ENCODE measurements at regions not wholly inside any gene's neighbourhood (a gene's known extent, or its start where the extent isn't known, plus 50 kb on each side); places are given as distances from the start of the nearest gene placed in this dataset.
"Not testable (repeated sequence)": the region's sequence is repeated elsewhere in the genome, so short reads cannot be mapped to it uniquely, and the experiment has no call there.

DNA sequence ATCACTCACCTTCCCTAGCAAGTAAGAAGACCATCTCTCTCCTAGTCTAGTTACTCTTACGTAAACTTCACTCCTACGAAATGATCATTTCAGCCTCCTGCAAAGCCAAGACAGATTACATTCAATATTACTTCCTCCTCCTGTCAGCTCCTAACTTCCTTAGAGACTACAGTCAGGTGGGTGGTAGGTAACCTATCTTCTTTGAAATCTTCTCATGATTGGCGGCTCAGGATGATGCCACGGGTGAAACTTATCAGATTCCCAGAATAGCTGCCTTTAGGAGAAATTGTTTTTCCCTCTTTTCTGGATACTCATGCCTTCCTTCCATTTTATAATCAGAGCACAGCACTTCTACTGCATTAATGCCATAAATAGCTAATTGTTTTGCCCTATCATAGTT lies 744.8 kb upstream of the HS3ST1 start:
- DNase-seq (ENCODE audit: low read depth): no peak

DNA sequence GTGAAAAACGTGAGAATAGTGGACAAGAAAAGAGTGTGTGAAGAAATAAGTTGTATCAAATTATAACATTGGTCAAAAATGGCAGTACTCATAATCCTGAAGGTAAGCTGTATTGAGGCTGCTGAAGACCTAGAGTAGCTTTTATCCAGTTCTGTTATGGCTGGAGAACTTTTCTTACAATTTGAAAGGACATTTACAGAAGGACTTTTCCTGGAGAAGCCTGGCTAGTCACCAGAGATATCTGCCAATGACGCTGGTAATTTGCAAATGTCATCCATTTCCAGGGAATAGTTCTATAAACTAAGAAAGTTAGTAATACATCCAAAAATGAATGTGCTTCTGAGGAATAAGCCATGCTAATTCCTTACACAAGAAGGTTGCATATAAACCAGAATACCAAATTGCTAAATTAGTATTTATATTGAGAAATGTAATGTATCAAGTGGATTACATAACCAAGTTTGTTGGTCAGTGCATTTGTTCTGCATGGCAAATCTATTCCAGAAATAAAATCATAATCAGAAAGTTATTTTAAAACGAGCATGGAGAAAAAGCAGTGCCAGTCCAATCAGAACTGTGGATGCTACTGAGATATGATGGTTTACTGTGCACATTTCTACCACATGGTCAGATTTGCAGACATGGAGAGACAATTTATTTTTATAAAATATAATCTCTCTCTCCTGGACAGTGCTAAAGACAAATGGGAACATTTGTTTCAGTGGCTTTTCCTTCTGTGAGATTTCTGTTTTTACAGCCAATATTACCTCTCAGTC lies 743.7 kb upstream of the HS3ST1 start:
- DNase-seq (ENCODE audit: low read depth): no peak

DNA sequence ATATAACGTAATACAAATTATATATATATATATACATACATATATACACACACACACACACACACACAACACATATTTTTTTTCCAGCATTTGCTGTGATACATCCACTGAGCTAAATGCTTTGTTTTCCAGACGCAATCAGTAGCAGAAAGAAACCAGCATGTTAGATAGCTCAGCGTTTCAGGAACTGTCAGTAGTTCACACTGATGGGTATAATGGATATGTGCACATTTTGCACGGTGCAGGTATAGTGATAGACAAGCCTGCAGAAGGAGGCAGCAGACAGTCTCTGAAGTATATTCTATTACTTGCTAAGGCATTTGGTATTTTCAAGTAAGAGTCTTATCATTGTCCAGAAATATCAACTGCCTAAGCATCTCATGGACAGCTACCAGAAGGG lies 741.6 kb upstream of the HS3ST1 start:
- DNase-seq (ENCODE audit: low read depth): no peak

DNA sequence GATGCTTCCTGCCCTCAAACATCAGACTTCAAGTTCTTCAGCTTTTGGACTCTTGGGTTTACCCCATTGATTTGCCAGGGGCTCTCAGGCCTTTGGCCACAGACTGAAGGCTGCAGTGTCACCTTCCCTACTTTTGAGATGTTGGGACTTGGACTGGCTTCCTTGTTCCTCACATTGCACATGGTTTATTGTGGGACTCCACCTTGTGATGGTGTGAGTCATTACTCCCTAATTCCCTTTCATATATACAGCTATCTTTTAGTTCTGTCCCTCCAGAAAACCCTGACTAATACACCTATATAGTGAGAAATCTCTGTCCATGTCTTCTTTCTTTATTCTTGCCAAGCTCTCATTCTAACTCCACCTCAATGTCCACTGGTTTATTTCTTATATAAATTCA lies 736.9 kb upstream of the HS3ST1 start:
- no peak for DNase-seq (ENCODE audit: low read depth)

DNA sequence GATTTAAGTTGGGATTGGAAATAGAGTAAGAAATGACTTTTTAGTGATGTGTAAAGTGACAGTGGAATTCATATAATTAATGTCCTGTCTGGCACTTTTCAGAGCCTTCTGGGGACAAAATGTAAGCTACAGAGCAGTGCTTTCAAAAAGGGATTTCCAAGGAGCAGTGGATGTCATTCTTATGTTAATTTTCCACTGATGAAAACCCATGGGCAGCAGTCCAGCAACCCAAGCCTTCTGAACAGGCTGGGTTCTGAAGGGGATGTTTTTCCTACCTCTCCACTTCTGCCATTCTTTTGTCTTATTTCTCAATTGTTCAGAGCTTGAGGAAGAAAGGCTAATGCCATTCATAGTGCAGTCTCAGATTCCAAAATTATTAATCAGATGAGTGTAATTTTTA lies 717.6 kb upstream of the HS3ST1 start:
- DNase-seq (ENCODE audit: low read depth): no peak

DNA sequence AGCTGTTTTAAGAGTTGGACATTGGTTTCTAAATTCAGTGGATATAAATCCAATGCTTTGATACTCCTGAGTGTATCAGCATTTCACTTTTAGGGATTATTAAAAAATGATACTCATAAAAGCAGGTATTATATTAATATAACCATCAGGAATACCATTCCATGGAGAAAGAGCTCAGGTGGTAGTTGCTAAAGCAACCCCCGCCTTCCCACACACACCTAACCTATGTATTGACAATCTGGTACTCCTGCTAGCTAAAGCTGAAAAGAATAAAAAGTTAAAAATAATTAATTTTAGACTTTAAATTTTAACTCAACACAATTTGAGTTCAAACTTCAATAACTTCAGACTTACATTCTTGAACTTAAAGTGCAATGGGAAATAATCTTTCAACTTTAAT lies 717.1 kb upstream of the HS3ST1 start:
- no peak for DNase-seq (ENCODE audit: low read depth)

DNA sequence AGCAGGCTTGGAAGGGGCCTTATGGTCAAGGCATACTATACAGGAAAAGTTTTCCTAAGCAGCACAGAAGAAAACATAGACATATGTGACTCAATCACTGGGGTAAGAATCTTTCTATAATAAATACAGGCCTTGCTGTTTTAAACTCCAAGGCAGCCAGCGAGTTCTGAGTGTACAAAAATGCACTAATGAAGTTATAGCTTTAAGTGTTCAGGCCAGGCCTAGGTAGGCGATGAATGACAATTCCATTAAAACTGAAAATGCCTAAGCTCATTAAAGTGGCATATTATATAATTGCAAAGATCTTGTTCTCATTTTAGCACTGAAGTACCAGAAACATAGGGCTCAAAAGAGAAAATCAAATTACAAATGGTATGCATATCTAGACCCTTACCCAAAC lies 716.4 kb upstream of the HS3ST1 start:
- DNase-seq (ENCODE audit: low read depth): no peak

DNA sequence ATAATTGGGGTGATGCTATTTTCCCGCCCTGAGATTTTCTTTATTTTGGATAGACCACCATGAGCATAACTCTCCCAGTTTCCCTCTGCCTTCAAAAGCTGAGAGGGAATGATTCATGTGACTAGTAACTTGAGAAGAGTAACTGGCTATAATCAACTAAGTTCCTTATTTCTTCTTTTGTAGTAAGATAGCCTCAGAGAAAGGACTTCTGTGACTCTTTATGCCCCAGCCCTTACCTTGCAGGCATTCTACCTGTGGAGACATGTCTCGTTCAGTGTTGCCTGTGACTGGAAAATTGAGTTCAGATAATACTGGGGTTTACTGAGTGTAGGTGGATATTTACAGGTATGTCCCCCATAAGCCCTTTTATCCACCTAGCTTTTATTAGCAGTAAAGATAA lies 715.4 kb upstream of the HS3ST1 start:
- no peak for DNase-seq (ENCODE audit: low read depth)

DNA sequence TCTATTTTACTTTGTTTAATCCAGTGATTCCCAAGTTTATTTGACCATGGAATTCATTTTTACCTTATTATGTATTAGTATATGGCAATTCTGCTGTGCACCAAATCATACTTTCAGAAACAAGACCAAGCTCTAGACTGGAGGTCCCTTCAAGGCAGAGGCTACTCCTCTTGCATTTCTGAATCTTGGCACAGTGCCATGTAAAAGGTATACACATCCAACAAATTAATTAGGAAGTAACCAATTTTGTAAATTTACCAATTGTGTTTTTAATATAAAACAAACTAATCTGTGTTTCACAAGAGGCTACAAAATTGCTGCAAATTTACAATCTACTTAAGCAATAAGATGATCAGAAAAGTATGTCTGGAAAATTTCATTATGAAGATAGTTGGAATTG lies 712.2 kb upstream of the HS3ST1 start:
- DNase-seq (ENCODE audit: low read depth): no peak

DNA sequence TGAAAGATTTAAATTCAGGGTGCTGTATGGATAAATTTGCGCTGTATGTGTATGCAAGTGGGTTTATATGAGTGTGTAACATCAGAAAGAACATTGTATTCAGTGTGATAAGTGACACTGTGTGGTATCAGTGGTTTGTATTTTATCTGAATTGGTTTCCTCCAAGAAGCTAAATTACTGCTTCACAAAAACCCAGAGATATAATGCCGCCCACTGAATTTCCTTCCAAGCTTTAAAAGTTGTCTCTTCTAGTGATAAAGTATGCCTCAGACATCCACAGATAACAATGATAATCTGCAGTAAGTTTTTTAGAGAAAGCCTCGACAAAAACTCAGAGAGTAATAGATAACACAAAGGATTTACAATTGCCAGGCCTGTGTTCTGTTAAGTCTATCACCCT lies 710.6 kb upstream of the HS3ST1 start:
- DNase-seq (ENCODE audit: low read depth): no peak

DNA sequence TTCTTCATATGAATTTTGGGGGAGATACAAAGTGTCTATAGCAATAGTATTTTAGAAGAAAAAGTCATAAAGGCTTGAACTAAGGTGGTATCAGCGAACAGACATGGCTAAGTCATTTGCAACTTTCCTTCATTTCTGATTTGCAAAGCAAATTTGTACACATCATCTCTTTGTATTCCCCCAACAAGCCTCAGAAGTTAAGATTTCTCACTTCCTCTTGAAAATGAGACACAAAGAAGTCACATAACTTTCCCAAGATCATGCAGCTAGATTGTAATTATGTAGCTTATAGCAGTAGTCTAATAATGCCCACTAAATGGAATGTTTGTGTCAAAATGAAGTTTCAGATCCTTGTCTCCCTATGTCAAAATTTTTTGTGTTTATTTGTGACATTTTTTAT lies 709.8 kb upstream of the HS3ST1 start:
- DNase-seq (ENCODE audit: low read depth): no peak

DNA sequence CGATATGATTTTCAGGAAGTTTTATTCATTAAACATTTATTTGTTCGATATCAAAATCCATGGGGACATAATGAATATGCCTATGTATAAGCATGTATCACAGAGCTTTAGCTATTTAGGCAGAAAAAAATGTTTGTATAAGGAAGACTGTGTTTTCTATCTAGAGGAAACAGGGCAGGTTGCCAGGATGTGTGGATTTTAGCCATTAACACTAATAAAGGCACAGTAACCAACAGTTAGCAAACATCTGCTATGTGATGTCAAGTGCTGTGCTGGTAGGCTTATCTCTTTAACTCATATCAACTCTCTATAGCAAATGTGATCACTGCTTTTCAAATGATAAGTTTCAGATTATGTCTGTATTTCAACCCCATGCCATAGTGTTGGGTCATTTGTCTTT lies 708.9 kb upstream of the HS3ST1 start:
- DNase-seq (ENCODE audit: low read depth): no peak

DNA sequence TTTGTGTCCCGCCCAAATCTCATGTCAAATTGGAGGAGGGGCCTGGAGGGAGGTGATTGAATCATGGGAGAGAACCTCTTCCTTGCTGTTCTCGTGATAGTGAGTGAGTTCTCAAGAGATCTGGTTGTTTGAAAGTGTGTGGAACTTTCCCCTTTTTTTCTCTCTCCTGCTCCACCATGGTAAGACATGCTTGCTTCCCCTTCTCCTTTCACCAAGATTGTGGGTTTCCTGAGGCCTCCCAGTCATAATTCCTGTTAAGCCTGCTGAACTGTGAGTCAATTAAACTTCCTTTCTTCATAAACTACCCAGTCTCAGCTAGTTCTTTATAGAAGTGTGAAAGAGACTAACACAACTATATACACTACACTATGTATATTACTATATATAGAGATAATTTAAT lies 697.8 kb upstream of the HS3ST1 start:
- DNase-seq (ENCODE audit: low read depth): no peak

DNA sequence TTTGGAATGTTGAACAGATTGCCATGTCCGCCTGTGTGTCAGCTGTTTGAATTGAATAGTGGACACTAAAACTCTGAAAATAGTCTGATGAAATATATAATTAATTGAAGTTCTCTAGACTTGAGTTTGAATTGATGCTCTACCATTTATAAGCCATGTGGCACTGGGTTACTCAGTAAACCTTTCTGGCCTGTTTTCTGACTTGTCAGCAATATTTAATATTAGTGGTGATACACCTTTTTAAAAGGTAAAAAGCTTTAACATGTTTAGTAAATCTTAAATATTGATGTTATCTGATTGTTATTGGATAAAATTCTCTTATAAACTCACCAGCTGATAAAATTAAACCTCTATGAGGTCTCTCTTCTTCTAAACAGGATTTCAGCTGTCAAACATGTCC lies 695.4 kb upstream of the HS3ST1 start:
- no peak for DNase-seq (ENCODE audit: low read depth)

DNA sequence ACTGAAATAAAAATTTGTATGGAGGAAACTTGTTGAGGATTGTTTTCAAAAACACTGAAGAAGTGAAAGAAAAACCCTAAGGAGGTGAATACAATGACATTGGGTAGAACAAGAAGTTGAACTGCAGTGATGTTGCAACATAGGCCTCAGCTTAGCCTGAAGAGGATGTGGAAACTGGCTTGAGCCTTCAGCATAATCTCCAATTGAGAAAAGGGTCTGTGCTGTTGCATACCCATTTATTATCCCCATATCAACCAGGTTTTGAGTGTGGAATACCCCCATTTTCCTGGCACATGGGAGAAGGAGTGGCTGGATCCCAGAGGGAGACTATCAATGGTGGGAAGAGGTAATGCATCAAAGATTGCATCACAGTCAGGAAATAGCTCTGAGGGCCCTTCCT lies 695.0 kb upstream of the HS3ST1 start:
- no peak for DNase-seq (ENCODE audit: low read depth)

DNA sequence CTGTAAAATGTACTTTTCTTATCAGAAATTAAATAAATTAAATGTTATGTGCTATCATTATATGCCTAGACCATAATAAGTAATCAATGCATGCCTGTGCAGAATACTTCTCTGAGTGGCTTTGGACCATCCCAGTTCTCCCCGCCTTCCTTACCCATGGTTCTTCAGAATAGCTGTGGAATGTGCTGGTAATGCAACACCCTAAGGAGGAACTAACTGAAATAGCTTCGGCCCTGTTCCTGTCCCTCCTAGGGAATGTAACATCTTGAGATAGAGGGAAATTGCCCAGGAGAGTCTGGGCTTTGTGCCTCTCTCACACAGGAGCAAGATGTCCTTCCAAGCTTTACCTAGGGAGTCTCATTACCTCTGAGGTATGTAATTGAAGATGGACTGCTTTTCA lies 693.6 kb upstream of the HS3ST1 start:
- no peak for DNase-seq (ENCODE audit: low read depth)

DNA sequence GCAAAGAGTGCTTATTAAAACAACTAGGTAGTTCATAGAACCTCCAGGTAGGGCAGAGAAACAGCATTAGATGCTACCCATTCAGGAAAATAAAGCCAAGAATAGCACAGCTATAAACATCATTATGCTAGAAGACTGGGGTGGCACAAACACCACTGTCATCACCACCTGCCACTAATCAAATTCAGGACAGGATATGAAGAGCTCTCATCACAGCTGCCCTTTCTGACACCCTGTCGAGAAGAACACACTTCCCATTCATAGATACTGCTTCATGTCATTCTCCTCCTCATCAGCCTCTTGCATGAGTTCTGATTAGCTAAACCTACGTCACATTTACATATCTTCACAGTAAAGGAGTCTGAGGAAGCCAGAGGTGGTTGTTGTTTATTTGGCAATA lies 692.3 kb upstream of the HS3ST1 start:
- no peak for DNase-seq (ENCODE audit: low read depth)

DNA sequence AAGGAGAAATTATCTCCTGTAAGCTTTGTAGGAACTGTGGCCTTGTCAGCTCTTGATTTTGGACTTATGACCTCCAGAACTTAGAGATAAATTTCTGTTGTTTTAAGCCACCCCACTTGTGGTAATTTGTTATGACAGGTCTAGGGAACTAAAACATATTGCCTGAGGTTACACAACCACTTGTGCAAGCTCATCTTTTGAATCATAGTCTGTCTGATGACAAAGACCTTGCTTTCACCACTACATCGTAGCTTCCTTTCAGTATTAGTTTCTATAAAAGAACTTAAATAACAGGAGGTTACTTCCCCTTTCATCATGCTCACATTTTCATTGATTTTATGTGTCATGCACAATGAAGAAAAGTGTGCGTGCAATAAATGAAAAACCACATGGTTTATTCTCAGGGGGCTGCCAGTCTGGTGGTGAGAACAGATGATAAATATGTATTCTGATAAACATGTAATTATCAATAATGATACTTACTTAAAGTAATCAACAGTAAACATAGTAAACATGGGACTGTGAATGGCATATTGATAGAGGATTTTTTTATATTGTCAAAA lies 690.0 kb upstream of the HS3ST1 start:
- DNase-seq (ENCODE audit: low read depth): peak; percentile 3

DNA sequence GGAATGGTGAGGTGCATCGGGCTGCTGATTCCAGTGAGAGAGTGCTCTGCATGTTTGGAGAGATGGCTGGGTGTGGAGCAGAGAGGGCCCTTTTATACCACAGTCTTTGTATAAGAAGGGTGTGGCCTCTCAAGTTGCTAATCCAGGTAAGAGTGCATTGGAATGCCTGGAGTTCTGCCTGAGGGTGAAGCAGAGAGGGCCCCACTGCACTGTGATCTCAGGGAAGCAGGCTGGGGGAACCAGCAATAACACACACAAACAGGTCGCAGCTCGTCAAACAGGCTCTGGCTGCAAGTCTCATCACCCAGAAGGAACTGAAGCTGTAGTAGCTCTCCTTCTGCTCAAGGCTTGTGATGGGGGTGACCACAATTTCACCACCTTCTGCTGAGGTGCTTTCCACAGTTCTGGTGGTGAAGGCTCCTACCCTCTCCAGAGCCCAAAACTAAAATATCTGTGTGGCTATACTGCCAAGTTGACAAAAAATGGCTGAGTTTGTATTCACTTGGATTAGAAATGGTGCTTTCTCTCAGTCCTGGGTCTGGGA lies 687.4 kb upstream of the HS3ST1 start:
- no peak for DNase-seq (ENCODE audit: low read depth)

DNA sequence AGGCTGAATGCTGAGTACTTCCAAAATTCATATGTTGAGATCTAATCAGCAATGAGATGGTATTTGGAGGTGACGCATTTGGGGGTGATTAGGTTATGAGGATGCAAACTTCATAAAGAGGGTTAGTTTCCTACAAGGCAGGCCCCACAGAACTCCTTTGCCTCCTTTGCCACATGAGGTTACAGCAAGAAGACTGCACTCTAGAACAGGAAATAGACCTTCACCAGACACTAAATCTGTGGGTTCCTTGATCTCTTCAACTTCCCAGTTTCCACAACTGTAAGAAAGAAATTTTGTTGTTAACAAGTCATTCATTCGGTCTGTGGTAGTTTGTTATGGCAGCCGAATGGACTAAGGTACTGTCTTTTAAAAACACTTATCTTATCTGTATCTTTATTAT lies 681.9 kb upstream of the HS3ST1 start:
- DNase-seq (ENCODE audit: low read depth): no peak

DNA sequence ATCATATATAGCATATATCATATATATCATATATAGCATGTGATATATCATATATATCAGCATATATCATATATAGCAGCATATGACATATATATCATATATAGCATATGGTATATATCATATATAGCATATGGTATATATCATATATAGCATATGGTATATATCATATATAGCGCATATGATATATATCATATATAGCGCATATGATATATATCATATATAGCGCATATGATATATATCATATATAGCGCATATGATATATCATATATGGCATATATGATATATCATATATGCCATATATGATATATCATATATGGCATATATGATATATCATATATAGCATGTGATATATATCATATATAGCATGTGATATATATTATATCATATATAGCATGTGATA lies 680.4 kb upstream of the HS3ST1 start:
- not testable (repeated sequence) for DNase-seq (ENCODE audit: low read depth)

DNA sequence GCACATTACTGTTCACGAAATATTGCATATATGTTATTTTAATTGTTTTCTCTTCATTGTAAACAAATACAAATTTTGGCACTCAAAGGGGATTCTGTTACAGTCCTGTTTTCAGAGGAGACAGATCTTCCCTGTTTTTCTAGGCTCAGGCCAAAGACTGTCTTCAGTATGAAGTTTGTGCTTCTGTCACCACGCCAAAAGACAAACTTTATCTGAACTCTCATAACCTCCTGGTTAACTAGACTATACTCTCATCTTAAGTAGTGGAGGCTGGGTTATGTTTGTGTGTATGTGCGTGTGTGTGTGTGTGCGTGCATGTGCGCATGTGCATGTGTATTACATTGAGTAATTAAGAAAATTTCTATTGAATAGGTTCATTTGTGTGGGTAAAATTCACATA lies 676.8 kb upstream of the HS3ST1 start:
- DNase-seq (ENCODE audit: low read depth): no peak

DNA sequence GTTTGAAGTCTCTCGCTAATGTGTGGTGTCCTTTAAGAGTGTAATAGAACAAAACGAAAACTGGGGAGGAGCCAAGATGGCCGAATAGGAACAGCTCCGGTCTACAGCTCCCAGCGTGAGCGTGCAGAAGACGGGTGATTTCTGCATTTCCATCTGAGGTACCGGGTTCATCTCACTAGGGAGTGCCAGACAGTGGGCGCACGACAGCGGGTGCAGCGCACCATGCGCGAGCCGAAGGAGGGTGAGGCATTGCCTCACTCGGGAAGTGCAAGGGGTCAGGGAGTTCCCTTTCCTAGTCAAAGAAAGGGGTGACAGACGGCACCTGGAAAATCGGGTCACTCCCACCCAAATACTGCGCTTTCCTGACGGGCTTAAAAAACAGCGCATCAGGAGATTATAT lies 661.2 kb upstream of the HS3ST1 start:
- not testable (repeated sequence) for DNase-seq (ENCODE audit: low read depth)

DNA sequence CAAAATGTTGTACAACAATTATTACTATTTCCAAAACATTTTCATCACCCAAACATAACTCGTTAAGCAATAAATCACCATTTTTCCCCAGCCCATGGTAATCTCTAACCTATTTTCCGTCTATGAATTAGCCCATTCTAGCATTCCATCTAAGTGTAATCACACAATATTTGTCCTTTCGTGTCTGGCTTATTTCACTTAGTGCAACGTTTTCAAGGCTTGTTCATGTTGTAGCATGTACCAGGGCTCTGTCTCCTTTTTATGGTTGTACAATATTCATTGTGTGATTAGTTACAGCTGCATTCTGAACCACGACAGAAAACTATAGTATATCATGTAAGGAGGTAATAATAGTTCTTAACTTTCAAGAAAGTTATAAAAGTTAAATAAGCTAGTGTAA lies 656.0 kb upstream of the HS3ST1 start:
- DNase-seq (ENCODE audit: low read depth): no peak
